Epithelial cell of prostate (primary cell): ENCODE measurements at regions not wholly inside any gene's neighbourhood (a gene's known extent, or its start where the extent isn't known, plus 50 kb on each side); places are given as distances from the start of the nearest gene placed in this dataset.
A peak's percentile ranks its signal among the peaks of the same experiment; 100 is the strongest.

ENCODE experiments used
- DNase-seq: peaks from one replicate; pipeline ENCODE4 v3.0.0-alpha.2; 2011; ENCODE audit warnings: low read depth, low spot score
- H3K27ac ChIP-seq: fragments of 450-650 bp; 2 replicates; pipeline ENCODE4 v1.5.1; 2017; ENCODE audit warnings: mild to moderate bottlenecking

DNA sequence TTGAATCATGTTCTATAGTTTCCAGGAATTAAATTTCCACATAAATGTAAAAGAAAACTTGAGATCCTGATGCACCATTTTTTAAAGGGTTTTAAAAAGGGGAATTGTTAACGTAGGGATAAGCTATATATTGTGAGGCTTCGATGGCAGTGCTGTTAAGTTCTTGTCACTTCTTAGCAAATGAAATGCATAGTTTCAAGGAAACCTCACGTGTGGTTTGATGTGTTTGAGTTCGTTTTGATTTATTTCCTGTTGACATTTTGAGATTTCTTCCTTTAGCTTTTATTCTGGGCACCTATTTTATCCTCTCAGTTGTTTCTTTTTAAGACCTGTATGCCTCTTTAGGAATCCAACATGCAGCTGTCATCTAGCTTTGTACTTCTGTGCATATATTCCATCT is 301.0 kb downstream of the DOCK8 start:
- DNase-seq, result no peak
- H3K27ac ChIP-seq, result peak overlapping the region; percentile 9

GRCh38 chr9:517993-518392 is 303.3 kb downstream of the DOCK8 start:
- peak; percentile 66 for DNase-seq
- H3K27ac ChIP-seq, result peak overlapping the region; percentile 77

DNA sequence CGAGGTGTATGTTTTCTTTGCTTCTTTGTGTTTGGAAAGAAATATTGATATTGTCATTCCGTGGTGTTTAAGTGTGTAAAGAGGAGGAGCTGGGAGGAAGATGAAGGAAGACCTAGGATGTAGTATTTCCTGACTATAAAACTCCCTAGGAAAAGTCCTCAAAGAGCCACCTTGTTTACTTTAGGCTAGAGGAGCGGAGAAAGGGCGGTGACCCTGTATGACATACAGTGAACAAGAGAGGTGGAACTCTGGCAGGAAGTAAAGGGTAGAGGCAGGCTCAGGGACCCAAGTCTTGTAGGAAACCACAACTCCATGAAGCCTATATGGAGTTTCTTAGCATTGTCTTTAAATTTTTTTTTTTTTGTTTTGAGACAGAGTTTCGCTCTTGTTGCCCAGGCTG is 303.9 kb downstream of the DOCK8 start:
- peak overlapping the region; percentile 77 for H3K27ac ChIP-seq
- DNase-seq, result no peak

DNA sequence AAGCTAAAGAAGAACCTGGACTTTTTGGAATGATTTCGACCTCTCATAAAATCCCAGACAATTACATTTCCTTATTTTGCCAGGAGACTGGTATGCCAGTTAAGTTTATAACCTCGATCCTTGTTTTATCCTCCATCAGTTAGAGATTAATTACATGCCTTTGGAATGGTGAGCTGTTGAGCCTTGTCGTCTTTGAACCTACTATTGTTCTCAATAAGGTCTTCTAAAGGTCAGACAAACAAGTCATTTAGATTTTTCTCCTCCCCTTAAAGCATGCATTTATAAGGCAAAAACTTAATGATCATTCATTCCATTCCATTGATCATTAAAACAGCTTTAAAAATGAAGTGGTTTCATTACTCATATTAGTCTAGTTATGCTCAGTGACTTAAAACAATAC is 304.9 kb downstream of the DOCK8 start:
- H3K27ac ChIP-seq, result no peak overlapping the region
- DNase-seq, result no peak

- DNase-seq, result no peak
- H3K27ac ChIP-seq, result no peak overlapping the region
Observed at GRCh38 chr9:520302-520701, 305.6 kb downstream of the DOCK8 start.

DNA sequence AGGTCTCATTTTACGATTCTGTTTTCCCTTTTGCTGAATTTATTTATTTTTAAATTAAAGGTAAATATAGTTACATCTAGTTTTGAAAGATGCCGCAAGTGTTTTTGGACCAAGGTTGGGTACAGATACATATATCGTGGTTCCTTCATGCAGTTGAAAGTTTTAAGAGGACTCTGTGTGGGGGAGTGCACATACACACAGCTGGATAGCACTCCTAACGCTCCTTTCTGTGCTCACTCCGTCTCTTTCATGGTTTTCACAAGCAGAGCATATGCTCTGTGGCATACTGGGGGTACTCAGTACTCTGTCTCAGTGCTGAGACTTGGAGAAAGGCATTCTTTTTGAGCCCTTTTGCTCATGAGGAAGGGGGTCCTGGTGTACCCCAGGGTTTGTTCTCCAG is 307.5 kb downstream of the DOCK8 start:
- DNase-seq, result no peak
- H3K27ac ChIP-seq, result no peak overlapping the region

DNA sequence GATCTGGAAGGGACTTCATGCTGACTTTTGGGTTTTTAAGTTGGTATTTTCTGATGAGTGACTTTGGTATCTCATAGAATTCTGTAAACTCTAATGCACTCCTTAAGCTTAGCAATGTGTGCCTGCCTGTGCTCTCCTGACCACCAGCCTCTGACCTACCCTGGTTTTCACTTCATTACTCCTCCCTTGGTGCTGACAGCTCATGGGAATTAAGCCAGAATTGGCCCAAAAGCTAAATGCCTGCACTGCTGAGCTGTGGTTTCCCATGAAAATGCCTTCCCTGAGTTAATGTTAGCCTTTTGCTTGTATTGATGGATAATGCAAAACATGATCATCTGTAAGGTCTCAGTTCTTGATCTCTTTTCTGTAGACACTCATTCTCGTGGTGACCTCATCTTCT is 308.0 kb downstream of the DOCK8 start:
- H3K27ac ChIP-seq, result no peak overlapping the region
- no peak for DNase-seq

- DNase-seq, result no peak
- H3K27ac ChIP-seq, result no peak overlapping the region
Observed at GRCh38 chr9:523444-523843, 308.8 kb downstream of the DOCK8 start.

DNA sequence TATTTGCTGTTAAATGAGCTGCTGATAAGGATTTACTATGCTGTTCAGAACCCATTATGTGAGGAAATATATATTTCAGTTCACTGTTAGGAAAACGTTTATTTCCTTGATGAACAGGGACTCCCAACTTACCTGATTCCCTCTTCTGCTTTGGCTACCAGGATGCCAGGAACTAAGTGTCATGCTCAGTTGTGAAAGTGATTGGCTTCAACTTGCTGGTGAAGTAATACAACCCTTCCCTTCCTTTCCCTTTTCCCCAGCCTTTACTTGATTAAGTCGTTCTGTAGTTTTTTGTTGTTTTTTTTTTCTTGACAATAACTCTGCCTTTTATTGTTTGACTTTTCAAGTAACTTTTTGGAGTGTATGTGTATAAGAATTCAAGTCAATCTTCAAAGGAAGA is 309.3 kb downstream of the DOCK8 start:
- no peak for DNase-seq
- H3K27ac ChIP-seq, result peak overlapping the region; percentile 7

- no peak for DNase-seq
- peak overlapping the region; percentile 3 for H3K27ac ChIP-seq
Observed at GRCh38 chr9:526904-527591, 312.4 kb downstream of the DOCK8 start.

GRCh38 chr9:529731-530130 is 311.8 kb upstream of the DMRT1 start:
- peak overlapping the region; percentile 81 for H3K27ac ChIP-seq
- no peak for DNase-seq

GRCh38 chr9:530681-531080 is 310.8 kb upstream of the DMRT1 start:
- H3K27ac ChIP-seq, result peak overlapping the region; percentile 81
- peak; percentile 44 for DNase-seq

DNA sequence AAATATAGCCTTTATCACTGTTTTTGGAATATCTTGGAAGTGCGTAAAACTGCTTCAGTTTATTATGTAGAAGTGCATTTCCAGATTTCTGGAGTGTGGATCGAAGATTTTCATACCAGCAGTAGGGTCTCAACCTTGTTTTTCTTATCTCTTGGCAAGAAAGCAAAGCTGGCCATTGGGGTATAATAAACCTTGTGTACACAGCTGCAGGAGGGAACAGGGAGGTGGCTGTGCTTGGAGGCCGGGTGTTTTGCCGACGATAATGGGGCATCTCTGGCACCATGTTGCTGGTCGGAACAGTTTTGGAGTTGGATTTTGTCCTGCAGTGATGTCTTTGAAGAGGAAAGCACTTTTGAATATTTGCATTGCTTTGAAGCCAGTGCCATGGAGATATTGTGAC is 308.8 kb upstream of the DMRT1 start:
- DNase-seq, result no peak
- H3K27ac ChIP-seq, result no peak overlapping the region

DNA sequence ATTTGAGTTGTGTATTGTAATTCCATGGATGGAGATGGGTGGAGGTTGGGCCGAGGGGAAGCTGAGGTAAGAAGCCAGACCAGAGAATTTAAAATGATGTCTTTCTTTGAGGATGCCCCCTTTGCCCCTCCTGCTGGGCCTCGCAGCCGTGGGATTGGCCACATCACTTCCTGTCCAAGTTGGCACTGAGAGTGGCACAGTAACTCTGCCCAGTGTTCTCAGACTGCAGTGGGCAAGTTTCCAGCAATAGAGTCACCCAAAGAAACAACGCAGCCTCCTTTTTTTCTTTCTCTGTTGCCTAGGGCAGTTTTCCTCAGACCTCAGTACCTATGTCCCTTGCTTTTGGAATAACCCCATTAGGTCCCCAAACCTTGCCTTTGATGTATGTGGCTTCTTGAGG is 306.6 kb upstream of the DMRT1 start:
- peak overlapping the region; percentile 27 for H3K27ac ChIP-seq
- no peak for DNase-seq

GRCh38 chr9:535356-535755 is 306.1 kb upstream of the DMRT1 start:
- no peak for DNase-seq
- peak overlapping the region; percentile 27 for H3K27ac ChIP-seq

- no peak overlapping the region for H3K27ac ChIP-seq
- no peak for DNase-seq
Observed at GRCh38 chr9:536597-537511, 304.6 kb upstream of the DMRT1 start.

- DNase-seq, result no peak
- no peak overlapping the region for H3K27ac ChIP-seq
Observed at GRCh38 chr9:543478-543877, 298.0 kb upstream of the DMRT1 start.

DNA sequence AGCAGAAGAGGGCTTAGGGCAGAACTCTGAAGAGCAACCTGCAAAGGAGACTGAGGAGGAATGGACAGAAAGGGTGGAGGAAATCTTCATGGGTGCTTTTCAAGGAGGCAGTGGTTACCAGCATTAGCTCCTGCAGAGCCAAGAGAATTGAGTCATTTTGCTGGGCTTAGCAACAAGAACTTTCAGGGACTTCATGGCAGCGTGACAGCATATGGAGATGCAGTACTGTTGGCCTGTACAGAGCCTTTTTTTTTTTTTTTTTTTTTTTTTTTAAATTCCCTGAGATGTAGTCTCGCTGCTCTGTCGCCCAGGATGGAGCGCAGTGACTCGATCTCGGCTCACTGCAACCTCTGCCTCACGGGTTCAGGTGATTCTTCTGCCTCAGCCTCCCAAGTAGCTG is 296.0 kb upstream of the DMRT1 start:
- no peak for DNase-seq

GRCh38 chr9:546235-546634 is 295.3 kb upstream of the DMRT1 start:
- H3K27ac ChIP-seq, result peak overlapping the region; percentile 10

More for the DNA sequence above, 296.0 kb upstream of the DMRT1 start:
- H3K27ac ChIP-seq, result no peak overlapping the region

DNA sequence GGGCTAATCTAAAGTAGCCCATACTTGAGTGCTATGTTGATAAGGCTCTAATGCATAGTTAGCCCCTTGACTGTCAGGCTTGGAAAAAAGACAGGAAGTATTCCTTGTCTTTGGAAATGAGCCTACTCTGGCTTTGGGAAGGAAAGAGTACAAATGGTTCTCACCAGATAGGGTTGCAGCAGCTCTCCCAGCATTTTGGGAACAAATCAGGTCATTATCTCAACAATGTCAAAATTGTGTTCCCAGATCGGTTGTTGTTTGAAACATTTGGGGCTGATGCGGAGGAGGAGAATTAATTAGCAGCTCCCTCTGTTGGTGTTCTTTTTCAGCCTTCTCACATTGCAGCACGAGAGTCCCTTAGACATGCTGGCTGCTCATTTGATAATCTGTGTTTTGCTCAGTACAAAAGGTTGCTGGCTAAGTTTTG is 294.7 kb upstream of the DMRT1 start:
- DNase-seq, result no peak
- H3K27ac ChIP-seq, result peak overlapping the region; percentile 10

More at GRCh38 chr9:546235-546634, 295.3 kb upstream of the DMRT1 start:
- no peak for DNase-seq

DNA sequence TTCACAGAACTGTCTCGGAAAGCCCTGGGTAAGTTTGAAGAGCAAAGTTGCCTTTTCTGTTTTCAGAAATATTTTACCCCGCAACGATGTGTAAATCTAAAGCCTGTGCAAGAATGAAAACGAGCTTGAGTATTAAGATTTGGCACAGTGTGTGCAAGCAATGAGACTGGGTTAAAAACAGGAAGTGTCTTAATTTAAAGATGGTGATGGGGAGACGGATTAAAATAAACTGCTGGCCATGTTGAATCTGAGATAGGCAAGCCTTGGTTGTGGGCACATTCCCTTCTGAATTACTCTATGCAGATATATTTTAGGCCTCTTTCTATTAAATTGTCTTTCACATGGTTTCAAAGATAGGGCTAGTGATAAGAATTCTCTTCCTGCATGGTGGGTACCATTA is 294.2 kb upstream of the DMRT1 start:
- H3K27ac ChIP-seq, result no peak overlapping the region
- DNase-seq, result no peak
